DMS53 (cell line): ENCODE measurements at regions not wholly inside any gene's neighbourhood (a gene's known extent, or its start where the extent isn't known, plus 50 kb on each side); places are given as distances from the start of the nearest gene placed in this dataset.
A peak's percentile ranks its signal among the peaks of the same experiment; 100 is the strongest.
"Not testable (repeated sequence)": the region's sequence is repeated elsewhere in the genome, so short reads cannot be mapped to it uniquely, and the experiment has no call there.

ENCODE experiments used
- DNase-seq: peaks from one replicate; lab custom pipeline; 2025; lab: John Stamatoyannopoulos, UW

DNA sequence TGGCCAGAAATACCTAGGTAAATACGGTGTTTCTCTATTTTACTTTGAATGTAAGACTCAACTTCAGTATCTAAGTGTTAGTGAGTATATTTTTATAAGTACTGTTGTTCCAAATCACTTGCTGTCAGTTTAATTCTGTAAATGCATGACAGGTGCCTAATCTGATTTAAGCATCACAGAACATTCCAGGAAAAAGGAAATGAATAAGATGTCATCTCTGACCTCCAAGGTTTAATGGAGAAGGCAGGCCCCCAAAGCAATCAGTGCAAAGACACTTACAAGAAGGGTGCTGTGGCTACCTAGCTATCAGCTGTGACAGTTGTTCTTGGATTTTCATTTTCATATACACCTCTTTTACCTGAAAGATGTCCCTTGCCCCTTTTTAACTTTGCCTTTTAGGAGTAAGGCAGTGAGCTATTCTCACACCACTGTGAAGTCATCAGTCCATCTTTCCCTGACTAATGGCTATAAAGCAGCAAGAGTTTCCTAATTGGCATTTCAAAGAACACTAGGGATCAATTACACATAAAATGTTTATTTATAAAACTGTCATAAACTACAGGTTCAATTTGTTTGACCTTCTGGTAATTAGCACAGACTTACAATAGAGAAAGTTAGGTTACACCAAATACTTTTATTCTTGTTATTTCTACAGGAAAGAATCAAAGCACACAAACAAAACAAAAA, 427.6 kb downstream of the SPRY2 start:
- no peak for DNase-seq

DNA sequence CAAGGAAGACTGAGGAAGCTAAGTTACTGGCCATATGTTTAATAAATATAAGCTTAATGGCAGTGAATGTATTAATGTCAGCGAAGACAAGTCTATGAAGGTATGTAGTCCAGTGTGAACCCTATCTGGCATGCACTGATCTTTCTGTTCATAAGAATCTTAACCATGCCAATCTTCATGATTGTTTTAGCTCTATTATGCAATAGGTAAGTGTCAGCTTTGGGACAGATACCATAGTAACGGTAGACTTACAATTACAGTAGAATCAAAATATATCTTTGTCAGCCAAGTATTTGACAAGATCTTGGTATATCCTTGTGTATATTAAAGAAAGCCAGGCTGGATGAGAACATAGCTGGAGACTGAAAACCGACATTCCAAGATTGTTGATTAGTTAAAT, 428.5 kb downstream of the SPRY2 start:
- no peak for DNase-seq

DNA sequence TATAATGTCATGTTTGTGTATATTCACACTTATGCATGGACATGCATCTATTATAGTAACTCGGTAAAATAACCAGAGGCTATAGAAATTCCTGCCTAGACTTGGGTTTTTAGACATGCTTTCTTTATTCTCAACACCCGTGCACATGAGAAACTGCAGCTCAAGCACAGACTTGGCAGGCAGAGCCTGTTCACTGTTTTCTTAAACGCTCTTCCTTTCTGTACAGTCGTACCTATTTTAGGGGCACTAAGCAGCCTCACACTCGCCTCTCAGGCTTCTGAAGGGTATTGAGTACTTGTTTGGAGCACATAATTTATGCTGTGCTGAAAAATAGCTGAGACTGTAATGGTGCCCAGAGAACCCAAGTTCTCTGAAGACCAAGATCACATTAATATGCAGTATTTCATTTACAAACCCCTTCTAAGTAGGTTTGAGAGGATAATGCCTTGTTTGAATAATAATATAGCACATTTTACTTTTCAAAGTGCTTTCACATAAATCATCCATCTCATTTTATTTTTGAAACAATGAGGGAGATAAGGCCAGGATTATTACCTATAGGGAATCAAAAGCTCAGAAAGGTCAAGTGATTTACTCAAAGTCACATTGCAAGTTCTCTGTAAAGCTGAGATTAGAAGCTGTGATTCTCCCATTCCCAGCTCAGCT, 429.9 kb downstream of the SPRY2 start:
- no peak for DNase-seq

DNA sequence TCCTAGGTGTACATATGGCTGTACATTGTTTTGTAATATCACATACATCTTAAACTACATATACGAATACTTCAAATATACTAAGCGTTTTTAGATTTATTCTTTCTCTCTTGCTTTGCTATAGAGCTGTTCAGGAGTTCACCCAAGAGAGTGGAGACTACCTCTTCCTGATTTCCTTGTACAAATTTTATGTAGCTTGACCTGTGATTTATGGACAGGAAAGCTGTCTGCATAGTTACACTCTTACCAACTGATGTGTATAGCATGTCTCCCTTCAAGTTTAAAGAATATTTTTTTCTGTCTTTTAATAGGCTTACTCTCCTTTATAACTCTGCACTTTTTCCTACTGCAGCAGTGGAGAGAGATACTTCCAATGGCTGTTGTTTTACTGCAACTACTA, 428.7 kb downstream of the NDFIP2 start:
- no peak for DNase-seq

DNA sequence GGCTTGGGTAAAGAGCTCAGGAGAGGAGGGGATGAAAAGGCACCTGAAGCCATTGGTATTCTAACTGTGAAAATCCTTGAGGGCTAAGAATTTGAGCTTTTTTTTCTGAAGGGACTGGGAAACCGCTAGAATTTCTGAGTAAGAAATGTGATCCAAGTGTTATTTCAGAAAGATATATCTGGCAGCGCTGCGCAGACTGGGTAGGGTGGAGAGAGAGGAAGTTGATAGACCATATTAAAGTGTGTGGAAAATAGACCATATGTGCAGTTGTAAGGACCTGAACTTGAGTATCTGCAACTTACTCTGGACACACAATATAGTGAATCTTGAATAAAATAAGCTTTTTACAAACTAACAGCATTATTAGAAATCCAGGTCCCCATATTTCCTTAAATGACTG, 427.4 kb downstream of the NDFIP2 start:
- no peak for DNase-seq

DNA sequence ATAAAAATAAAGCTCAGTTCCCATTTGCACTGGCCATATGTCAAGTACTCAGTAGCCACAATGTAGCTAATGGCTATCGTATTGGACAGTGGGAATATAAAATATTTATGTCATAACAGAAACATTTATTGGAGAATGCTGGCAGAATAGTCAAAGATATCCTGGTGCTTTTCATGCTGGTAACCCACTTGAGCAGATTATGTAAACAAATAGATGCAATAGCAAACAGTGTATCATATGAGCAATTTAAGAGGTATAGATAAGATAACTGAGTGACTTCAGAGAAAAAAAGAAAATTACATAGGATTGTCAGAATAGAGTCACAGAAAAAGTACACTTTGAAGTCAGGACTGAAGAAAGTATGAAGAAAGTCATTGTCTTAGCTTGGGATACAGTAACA, 426.6 kb downstream of the NDFIP2 start:
- DNase-seq = peak; percentile 53

DNA sequence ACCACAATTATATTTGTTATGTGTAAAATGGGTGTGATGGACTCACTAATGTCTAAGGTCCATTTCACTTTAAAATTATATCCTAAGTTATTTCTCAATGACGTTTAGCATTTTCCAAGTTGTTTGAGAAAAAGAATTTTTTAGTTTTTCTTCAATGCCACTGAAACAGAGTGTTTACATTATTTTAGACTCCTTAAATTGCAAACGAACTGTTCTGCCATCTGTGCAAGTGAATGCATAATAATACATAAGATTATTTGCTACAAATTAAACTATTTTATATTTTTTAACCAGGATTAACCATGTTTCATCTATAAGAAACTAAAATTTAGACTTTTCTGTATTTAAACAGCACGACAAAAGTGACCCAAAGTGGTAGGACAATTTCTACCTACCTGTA, 425.4 kb downstream of the NDFIP2 start:
- DNase-seq = no peak

DNA sequence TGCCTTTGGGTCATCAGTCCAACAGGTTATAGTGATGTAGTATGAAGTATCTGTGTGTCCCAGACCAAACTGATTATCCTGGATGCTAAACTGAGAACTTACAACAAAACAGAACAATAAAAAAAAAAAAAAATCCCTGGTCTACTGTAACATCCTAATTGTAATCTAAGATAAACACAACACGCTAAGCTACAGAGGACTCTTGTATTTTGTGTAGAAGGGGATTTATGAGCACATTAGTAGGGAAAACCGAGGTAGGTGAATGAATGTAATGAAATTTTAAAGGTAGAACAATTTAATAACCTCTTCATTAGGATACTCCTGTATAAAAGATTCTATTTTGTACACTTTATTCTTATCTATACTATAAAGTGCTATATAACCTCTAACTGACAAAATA, 424.1 kb downstream of the NDFIP2 start:
- no peak for DNase-seq

DNA sequence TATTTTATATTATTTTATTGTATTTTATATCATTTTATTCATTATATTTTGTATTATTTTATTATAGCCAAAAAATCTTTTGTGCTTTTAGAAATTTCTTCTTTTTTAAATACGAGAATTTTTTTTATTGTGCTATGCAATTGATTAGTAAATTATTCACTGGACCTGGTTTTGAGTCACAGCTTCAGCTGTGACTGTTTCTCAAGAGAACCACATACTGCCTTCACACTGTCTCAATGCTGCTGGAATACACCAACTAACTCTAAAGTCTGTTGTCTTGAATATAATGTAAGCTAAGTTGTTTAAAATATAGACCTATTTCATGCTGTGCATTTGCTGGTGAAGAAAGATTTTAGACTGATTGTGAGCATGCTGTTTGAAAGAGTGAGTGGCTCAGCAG, 423.6 kb downstream of the NDFIP2 start:
- DNase-seq = no peak

DNA sequence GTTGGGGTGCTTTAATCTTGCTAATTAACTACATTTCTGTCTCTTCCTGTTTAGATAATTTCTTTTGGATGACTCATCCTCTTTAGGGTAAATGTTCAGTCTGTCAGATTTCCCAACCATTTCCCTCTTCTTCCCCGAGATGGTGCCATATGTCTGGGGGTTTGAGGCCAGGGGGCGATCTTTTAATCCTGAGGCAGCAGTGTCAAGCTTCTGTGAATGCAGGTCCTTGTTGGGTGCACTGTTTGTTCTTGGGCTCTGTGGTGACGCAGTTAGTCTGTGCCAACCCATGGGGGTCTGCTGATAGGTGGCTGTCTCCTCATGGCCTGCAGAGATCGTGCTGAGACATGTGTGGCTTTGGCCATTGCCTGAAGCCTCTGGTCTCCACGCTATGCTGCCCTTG, 420.4 kb downstream of the NDFIP2 start:
- no peak for DNase-seq

DNA sequence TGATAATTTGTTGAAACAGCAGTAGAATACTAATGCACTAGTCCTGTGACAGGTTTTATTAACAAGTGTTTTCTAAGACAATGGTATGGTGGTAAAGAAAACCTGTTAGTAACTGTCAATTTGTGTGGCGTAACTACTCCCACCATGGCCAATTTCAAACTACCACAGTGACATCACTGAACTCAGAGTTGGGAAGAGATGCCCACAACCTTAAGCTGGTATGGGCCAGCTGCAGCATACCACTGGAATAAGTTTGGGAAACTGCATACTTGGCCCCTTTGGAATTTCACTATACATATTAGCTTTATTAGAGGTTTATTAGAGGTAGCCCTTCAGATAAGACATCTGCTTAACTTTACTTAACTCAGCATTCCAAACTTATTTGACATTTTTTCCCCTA, 419.4 kb downstream of the NDFIP2 start:
- DNase-seq = no peak

DNA sequence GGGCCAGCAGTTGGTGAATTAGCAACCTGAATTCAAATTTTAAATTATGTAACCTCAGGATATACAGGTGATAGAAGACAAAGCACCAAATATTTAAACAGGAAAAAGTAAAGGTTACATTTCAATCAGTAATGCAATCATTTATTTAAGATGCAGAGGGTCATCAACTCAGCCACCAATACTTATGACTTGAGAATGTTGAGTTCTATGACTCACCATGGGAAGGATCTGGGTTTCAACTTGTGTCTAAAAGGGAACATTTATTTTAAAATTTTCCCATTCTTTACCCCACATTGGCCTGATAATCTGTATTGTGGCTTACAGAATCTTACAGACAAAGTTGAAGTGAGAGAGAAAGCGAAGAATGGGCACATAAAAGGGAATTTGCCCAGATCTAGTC, 418.0 kb downstream of the NDFIP2 start:
- no peak for DNase-seq

DNA sequence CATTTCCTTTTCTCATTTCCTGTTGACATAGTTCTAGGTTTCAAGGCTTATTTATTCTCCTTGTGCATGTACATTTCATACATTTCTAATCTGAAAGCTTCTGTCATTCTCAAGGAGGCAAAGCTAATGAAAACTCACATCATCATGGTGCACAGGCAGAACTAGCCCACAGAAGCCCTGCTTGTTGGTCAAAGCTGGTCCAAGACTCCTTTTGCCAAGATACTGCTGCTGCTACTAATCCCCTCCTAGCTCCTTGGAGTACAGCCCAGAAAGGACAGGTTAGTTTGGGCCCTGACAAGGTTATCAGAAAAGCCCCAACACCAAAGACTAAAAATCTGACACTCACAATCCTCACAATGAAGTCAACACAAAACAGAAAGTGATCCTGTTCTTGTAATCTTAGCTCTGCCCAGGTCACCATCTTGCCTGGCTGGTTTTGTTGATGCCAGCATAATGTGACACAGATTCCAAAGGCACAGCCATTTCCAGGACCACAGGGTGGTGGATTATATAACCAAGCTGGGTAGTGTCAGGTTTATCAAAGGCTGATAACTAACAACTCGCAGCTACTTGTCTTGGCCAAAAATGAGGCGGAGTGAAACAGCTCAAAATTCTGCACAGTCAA, 417.4 kb downstream of the NDFIP2 start:
- DNase-seq = no peak

DNA sequence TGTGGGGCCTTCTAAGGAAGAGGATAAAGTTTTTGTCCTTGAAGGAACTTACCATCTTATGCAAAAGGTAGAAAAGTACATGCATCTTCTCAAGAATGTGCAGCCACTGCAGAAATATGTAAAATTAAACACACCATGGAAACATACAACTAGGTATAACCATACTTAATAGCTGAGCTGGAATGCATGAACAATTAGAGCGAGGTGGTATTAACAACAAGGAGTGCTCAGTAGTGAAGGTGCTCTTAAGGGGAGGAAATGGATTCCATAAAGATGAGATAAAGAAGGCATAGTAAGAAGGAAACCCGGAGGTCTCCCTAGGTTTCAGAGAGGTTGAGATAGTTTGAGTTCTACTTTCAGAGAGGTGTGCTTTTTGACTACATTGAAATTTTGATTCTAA, 415.9 kb downstream of the NDFIP2 start:
- DNase-seq = no peak

DNA sequence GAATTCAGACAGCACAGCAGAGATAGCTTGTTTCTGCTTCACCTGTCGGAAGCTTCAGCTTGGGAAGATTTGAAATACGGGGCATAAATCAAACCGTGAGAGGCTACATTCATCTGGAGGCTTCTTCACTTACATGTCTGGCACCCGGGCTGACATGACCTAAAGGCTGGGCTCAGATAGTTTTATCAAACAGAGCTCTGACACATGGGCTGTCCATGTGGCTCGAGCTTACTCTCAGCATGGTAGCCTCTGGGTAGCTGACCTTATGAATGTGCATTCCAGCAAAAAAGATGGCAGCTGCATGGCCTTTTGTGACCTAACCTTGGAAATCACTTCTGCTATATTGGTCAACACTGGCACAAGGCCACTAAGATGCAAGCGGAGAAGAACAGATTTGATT, 414.5 kb downstream of the NDFIP2 start:
- DNase-seq = no peak

DNA sequence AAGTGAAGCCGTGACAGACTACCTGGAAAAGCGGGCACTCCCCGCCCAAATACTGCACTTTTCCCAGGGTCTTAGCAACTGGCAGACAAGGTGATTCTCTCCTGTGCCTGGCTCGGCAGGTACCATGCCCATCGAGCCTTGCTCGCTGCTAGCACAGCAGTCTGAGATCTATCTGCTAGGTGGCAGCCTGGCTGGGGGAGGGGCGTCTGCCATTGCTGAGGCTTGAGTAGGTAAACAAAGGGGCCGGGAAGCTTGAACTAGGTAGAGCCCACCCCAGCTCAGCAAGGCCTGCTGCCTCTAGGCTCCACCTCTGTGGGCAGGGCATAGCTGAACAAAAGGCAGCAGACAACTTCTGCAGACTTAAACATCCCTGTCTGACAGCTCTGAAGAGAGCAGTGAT, 406.3 kb downstream of the NDFIP2 start:
- not testable (repeated sequence) for DNase-seq

DNA sequence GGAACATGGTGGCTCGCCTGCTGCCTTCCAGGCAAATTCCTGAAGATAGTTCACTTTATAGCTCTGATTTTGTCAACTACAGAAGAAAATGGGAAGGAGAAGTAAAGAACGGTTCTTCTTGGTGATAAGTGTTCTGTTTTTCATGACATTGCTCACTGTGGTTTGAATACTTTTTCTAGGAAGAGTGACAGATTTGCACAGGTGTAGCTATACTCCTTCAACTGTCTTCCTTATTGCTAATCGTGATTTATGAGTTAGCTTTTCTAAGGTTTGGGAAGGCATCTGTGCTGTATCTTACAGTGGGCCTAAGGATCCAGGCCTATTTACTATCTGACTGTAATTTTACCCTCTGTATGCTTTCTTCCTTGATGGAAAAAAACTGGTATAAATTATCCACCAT, 405.6 kb downstream of the NDFIP2 start:
- no peak for DNase-seq

DNA sequence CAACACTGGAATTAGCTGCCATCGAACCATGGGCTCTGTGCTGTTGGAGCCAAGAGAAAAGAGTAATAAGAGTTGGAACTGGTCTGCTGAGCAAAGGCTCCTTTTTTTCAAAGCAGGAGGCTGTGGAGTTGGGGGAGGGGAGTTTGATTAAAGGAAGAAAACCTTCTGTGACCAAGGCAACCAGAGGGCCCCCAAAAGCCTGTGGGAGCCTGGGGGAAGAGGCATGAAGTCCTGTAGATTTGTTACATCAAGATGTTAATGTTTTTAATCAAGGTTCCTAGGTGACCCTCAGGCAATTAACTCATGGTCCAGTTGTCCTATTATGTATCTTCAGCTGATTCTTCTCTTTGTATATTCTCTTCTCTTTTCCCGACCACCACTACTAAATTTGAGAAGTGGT, 403.9 kb downstream of the NDFIP2 start:
- no peak for DNase-seq

DNA sequence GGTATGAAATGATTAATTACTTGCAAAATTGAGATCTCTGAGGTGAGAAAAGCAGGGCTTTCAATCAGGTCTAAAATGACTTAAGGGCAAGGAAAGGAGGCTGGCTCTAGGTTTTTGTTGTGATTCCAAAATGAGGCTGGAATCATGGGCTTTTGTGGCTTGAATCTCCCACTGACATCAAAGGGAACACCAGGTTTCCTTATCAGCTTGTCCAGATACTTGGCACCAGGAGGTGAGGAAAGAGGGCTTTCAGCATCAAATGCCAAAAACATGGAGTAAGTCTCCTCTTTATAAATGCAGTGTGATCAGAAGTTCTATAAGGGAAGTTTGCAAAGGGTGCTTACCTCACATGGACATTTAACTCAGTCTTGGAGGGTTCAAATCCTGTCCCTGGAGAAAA, 402.3 kb downstream of the NDFIP2 start:
- no peak for DNase-seq

DNA sequence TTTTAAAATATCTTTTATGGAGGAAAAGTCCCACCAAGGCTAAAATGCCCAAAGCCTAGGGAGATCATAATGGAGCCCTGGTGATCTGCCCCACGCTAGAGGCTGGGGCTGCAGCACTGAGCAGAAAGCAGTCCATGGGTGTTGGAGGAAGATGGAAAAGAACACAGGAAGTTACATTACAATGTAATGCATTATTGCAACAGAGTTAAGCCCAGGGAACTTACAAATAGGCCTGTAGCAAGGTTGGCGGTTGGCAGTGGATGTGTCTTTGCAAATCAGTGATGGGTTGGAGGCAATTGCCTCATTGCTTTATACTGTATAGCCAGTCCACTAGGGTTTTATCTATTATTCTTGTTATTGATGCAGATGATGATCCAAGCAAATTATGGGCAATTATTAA, 399.9 kb downstream of the NDFIP2 start:
- DNase-seq = no peak

DNA sequence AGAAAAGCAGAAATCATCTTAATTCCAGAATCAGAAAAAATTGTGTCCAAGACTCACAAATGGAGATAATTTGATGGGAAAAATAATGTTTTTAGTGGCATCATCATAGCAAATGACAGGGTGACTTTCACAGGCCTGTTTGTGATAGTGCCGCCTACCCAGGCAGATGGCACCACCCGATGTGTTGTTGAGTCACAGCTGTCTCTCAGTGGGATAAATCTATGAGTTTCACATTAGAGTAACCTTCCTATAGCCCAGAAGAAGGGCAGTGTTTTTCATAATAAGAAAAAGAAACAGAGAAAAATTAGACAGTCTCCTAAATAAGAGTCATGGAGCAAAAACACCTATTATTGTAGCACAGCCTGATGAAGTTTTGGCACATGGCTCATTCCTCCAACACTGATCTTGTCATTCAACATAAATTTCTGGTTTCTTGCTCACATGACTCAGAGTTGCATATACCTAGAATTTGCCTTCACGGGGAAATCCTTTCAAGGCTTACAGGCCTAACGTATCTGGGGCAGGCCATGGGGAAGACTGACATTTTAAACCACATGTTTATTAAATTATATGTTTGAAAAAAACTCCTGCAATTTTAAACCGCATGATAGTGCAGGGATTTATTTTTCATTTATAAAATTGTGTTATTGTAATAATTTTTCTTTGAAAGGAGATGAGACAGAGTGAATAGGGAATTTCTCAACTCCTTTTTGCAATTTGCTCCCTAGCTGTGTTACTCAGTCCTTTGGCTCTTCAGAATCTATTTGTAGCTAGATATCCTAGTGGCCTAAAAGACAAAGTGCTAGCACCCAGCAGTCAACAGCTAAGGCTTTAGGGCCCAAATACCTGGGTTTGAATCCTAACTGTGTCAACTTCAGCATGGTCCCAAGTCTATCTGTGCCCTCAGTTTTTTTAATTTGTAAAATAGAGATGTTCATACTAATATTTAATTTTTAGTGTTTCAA, 393.7 kb downstream of the NDFIP2 start:
- DNase-seq = no peak

DNA sequence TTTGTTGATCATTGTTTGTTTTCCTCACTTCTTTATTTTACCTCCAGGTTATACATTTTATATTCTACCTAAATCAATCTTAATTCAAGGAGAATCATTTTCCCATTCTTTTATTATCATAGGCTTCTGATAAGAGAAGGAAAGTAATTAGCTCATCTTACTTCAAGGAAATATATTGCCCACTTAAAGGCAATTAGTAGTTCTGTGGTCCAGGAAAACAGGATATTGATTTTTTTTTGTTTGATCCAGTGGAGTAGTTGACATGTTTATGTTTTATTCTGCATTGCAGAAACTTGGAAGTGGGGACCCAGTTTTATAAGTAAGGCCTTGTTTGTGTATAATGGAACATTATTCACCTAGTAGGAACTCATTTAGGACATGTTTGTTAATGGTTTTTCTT, 390.6 kb downstream of the NDFIP2 start:
- no peak for DNase-seq

DNA sequence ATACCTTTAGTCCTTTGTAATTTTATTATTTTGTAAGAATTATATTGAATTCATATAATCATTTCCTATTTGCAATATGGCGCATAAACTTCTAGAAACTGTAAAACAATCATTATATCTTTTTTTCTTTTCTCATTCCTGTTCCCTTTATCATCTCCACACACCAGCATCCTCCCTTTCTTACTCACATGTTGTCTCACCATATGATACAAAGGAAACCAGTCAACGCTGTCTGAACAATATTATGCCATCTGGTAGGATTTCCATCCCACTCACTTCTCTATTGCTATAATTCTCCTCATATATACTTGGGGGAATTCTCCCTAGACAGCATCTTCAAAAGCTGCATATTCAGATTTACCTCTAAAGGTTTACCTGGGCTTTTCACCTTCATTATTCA, 389.8 kb downstream of the NDFIP2 start:
- no peak for DNase-seq
